ENCODE measurements at regions not wholly inside any gene's neighbourhood (a gene's known extent, or its start where the extent isn't known, plus 50 kb on each side); places are given as distances from the start of the nearest gene placed in this dataset.
A peak's percentile ranks its signal among the peaks of the same experiment; 100 is the strongest.

DNA sequence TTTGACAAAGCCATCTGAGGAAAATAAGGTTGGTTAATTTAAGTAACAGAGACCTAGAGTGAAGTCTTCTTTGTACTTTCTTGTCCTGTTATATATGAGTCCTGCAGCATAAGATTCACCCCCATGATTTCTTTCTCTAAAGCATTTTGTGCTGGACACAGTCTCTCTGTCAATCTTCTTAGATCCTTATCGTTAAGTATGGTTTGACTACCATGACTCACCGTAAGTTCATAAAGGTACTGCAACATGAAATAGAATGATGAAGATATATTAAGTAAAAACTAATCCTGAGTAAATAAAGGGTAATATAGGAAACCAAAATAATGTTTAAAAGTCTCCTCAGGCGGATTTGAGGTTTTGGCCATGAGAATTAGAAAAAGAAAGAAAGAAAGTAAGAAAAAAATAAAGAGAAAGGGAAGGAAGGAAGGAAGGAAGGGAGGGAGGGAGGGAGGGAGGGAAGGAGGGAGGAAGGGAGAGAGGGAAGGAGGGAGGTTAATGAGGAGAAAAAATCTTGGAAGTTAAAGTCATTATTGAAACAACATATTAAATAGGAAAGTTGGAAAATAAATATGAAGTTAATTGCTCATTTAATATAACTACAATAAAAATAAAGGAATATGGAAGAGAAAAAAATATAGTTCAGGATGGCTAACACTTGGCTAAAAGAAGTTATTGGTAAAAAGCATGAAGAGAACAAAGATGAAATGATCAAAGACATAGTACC, 980.3 kb upstream of the CDH2 start:
- DNase-seq (ENCODE audit: low spot score), result no peak
- in situ Hi-C loops (cut with HindIII; ENCODE audit: low sequenced_read_pairs), result no loop called here

DNA sequence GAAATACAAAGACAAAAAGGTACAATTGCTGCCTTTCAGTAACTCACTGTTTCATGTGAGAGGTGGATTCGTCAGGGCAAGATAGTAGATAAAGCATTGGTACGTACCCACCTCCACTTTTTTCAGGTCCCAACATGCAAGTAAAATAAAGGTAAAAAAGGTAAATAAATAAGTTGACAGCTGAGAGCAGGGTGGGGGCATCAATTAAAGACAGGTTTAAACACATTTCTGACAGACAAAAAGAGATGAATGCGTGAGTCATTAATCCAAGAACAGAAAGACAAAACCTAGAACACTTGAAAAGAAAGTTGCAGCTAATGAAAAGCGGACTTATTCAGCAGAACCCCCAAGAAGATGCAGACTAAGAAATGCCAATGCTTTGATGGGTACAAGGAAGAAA, 979.6 kb upstream of the CDH2 start:
- DNase-seq (ENCODE audit: low spot score), result no peak
- in situ Hi-C loops (cut with HindIII; ENCODE audit: low sequenced_read_pairs), result no loop called here

DNA sequence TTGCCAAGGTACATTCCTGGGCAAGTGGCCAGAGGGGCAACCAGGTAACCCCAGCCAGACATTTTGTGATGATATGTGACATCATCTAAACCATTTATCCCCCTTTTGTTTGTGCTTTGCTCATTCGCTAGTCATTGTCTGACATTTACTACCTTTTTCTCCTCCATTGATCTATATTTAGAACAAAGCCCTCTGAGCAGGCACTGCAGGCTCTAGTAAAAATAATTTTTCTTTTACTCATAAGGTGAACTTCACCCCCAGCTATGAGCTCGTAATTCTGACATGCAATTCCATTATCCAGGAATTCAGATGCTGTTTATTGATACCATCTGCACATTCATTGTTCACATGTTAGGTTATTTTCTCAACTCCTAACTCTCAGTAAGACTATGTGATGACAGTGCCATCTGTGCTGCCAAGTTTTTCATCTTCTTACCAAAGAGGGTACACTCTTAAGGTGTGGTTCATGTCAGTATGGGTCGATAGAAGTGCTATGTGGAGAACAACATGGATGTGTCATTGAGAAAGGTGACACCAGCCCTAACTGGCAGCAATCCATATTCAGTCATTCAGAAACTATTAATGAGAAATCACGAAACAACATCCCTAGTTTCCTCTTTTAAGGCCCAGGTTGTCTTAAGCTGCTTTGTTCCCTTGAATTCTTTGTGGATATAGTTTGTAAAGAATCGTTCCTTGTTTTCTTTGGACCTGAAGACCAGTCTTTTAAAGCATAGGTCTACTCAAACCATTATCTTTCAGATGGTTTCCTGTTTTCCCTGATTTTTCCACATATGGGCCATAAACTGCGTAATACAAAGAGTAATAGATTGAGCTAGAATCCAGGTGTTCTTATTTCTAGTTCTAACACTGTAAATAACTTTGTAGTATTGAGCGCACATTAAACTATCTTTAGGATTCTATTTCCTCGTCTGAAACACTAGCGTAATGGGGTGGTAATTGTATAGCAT, 978.1 kb upstream of the CDH2 start:
- in situ Hi-C loops (cut with HindIII; ENCODE audit: low sequenced_read_pairs), result no loop called here
- no peak for DNase-seq (ENCODE audit: low spot score)

DNA sequence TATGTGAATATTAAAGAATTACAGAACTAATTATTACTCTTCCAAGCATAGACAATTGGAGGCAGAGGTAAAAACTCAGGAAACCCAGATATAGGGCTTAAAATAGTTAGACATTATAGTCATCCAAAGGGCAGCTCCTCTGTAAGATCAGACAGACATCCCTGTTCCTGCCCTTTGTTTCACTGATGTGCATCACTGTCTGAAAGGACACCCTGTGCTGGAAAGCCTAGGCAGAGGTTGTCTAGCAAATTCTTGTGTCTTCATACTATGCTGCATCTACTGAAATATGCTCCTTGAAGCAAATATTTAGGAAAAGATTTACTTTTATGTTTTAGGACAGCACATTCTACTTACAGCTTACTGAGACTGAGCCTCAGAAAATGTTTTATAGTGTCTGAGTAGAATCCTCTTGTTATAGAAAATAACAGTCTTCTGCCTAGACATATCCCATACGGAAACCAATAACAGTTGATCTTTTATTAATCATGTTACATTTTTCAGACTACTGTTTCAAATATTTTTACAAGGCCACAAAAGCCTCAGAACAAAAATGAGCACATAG, 977.3 kb upstream of the CDH2 start:
- no peak for DNase-seq (ENCODE audit: low spot score)
- in situ Hi-C loops (cut with HindIII; ENCODE audit: low sequenced_read_pairs), result no loop called here

GRCh38 chr18:29153091-29153490, 976.2 kb upstream of the CDH2 start:
- in situ Hi-C loops (cut with HindIII; ENCODE audit: low sequenced_read_pairs), result no loop called here
- no peak for DNase-seq (ENCODE audit: low spot score)

- DNase-seq (ENCODE audit: low spot score), result no peak
- in situ Hi-C loops (cut with HindIII; ENCODE audit: low sequenced_read_pairs), result no loop called here
Measured at GRCh38 chr18:29147944-29148343, 971.0 kb upstream of the CDH2 start.

DNA sequence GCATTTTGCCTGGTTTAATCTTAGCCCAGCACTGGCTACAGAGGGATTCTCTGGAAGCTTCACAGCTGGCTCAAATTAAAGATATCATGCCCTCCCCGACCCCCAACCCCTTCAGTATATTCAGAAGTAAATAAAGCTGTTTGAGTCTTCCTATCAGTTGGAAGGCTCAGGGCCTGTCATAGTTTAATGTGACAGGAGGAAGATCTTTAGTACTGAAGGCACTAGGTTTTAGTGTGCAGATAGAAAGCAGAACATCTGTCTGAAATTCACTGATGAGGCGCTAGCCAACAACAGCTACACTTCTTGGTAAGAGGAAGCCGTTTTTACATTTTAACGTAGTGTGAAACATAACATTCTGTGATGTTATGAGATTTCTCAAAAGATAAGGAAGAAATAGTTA, 969.1 kb upstream of the CDH2 start:
- DNase-seq (ENCODE audit: low spot score), result no peak
- in situ Hi-C loops (cut with HindIII; ENCODE audit: low sequenced_read_pairs), result no loop called here

GRCh38 chr18:29140590-29140989, 963.7 kb upstream of the CDH2 start:
- in situ Hi-C loops (cut with HindIII; ENCODE audit: low sequenced_read_pairs), result no loop called here
- no peak for DNase-seq (ENCODE audit: low spot score)

DNA sequence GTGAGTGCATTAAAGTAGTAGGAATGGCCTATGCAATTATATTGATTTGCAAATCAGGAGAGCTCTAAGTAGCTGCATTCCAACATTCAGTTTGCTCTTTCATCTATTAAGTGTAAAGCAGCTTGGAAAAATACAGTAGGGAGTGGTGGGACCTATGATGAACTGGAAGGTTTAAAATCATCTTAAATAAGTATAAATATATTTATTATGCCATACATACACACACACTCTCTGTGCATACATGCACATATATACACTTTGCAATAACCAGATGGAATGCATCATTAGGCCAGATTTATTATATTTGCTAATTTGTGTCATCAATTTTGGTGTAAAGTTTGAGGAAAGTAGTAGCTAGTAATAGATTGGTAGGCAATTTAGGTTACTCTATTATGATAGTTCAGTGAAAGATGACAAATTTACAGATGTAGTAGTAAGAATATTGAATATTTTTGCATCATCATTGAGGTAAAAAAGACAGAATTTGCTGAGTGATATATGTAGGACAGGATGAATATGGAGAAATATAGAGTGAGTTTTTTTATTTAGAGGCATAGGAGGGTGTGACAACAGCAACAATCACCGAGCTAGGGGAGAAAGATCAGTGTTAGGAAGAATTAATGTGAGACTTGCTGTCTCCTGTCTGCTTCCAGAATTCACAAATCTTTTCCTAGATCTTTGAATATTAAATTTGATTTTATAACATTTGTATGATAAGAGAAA, 961.0 kb upstream of the CDH2 start:
- no peak for DNase-seq (ENCODE audit: low spot score)
- in situ Hi-C loops (cut with HindIII; ENCODE audit: low sequenced_read_pairs), result no loop called here

DNA sequence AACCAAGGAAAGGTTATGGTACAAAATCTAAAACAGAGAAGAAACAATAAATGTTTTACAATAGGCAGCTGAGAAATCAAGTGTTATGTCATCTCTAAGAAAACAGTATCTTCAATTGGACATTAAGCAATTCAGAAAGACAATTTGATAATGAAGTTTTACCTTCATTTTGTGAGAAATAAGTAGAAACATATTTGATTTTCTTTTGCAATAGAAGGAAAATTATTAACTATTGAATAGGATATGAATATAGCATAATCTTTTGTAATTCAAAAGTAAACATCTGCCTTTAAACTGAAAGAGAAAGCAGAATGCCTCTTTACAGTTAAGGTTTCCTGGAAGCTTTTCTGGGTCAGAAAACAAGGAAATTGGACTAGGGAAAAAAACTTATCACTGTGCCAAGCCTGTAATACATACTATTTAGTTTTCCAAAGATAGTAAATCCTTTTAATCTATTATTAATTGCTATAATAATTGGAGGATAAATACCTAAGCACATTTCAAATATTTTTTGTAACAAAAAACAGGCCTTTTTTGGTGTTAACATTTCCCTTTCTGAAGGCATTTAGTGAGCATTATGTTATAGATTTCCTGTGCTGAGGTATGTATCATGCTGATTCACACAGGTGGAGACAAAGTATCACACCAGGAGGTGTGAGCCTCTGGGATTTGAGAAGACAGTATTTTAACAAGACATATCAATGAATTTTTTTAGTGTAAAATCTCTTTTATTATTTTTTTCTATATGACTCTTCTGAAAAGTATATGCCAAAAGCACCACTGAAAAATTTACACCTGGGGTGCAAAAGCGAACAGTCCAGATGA, 947.0 kb upstream of the CDH2 start:
- in situ Hi-C loops (cut with HindIII; ENCODE audit: low sequenced_read_pairs), result no loop called here
- no peak for DNase-seq (ENCODE audit: low spot score)

DNA sequence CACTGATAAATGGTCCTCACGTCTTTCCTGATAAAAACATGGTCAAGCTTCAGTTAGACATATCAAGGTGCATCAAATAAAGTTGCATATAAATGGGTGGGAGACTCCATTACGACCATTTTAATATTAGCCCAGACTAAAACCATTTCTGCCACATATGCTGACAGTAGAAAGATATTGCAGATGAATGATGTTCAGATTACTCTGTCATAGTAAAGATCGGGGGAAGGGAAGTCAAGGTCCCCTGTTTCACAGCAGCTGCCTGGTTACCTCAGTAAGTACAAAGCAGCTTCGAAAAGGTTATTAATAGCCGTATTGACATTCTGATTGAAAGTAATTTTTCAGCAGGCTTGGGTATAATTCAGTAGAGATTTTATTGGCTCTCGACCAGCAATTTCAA, 927.7 kb upstream of the CDH2 start:
- no peak for DNase-seq (ENCODE audit: low spot score)
- in situ Hi-C loops (cut with HindIII; ENCODE audit: low sequenced_read_pairs), result no loop called here

GRCh38 chr18:29104227-29104626, 927.3 kb upstream of the CDH2 start:
- DNase-seq (ENCODE audit: low spot score), result no peak
- in situ Hi-C loops (cut with HindIII; ENCODE audit: low sequenced_read_pairs), result no loop called here

GRCh38 chr18:29096079-29096770, 919.3 kb upstream of the CDH2 start:
- DNase-seq (ENCODE audit: low spot score), result no peak
- in situ Hi-C loops (cut with HindIII; ENCODE audit: low sequenced_read_pairs), result no loop called here

GRCh38 chr18:29087616-29088246, 910.8 kb upstream of the CDH2 start:
- in situ Hi-C loops (cut with HindIII; ENCODE audit: low sequenced_read_pairs), result no loop called here
- DNase-seq (ENCODE audit: low spot score), result no peak

GRCh38 chr18:29084120-29084519, 907.2 kb upstream of the CDH2 start:
- in situ Hi-C loops (cut with HindIII; ENCODE audit: low sequenced_read_pairs), result no loop called here
- DNase-seq (ENCODE audit: low spot score), result no peak

GRCh38 chr18:29083545-29083944, 906.6 kb upstream of the CDH2 start:
- peak; percentile 14 for DNase-seq (ENCODE audit: low spot score)
- in situ Hi-C loops (cut with HindIII; ENCODE audit: low sequenced_read_pairs), result no loop called here

- in situ Hi-C loops (cut with HindIII; ENCODE audit: low sequenced_read_pairs), result no loop called here
- DNase-seq (ENCODE audit: low spot score), result no peak
Measured at GRCh38 chr18:29080946-29081345, 904.0 kb upstream of the CDH2 start.

DNA sequence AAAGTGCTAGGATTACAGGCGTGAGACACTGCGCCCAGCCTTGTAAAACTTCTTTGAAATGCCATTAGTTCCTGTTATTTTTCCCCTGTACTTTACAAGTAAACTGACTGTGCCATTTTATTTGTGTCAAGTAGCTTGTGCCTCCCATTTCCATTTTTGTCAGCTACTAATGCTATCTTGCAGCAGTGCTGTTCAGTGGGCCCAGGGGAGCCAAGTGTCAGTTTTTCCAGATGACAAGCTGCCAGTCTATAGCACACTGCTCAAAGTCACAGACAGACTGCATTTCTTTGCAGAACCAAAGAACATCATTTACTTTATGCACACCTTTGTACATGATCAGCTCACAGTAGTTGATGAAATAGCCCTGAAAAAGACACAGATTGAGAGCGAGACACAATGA, 901.3 kb upstream of the CDH2 start:
- in situ Hi-C loops (cut with HindIII; ENCODE audit: low sequenced_read_pairs), result no loop called here
- no peak for DNase-seq (ENCODE audit: low spot score)

All from G401 (cell line).